MM.1S (cell line): ENCODE measurements at regions not wholly inside any gene's neighbourhood (a gene's known extent, or its start where the extent isn't known, plus 50 kb on each side); places are given as distances from the start of the nearest gene placed in this dataset.

Experiments used
- DNase-seq: peaks from one replicate; pipeline ENCODE4 v3.0.0-alpha.2; 2015
- H2AFZ ChIP-seq: fragments of 300-600 bp; sonication (generic); 2 replicates; pipeline ENCODE4 v1.6.0; 2016; ENCODE audit warnings: antibody characterized with exemption, low read length
- H3F3A ChIP-seq: fragments of 300-600 bp; sonication (generic); 2 replicates; pipeline ENCODE4 v1.6.1; 2016; ENCODE audit warnings: mild to moderate bottlenecking, antibody characterized with exemption, low read length, moderate library complexity, mixed read lengths; ENCODE audit not compliant: insufficient read depth
- H3K27ac ChIP-seq: fragments of 300-600 bp; sonication (generic); 2 replicates; pipeline ENCODE4 v1.5.1; 2016; ENCODE audit warnings: mild to moderate bottlenecking, low read length
- H3K27me3 ChIP-seq: fragments of 300-600 bp; sonication (generic); replicated peaks from 2 replicates; pipeline ENCODE4 v1.6.0; 2016; ENCODE audit warnings: low read length; ENCODE audit not compliant: insufficient read depth
- H3K36me3 ChIP-seq: fragments of 300-600 bp; sonication (generic); replicated peaks from 2 replicates; pipeline ENCODE4 v1.6.1; 2016; ENCODE audit warnings: mild to moderate bottlenecking, low read length, mixed read lengths; ENCODE audit not compliant: insufficient read depth
- H3K4me1 ChIP-seq: fragments of 300-600 bp; sonication (generic); 2 replicates; pipeline ENCODE4 v1.6.1; 2016; ENCODE audit warnings: low read length, mixed read lengths
- H3K4me2 ChIP-seq: fragments of 300-600 bp; sonication (generic); 2 replicates; pipeline ENCODE4 v1.6.0; 2016; ENCODE audit warnings: low read depth, low read length
- H3K4me3 ChIP-seq: fragments of 300-600 bp; sonication (generic); 2 replicates; pipeline ENCODE4 v1.5.1; 2016; ENCODE audit warnings: low read length, mixed read lengths
- H3K79me2 ChIP-seq: fragments of 300-600 bp; sonication (generic); 2 replicates; pipeline ENCODE4 v1.6.1; 2016; ENCODE audit warnings: mixed run types, low read length, mixed read lengths
- H3K9ac ChIP-seq: fragments of 300-600 bp; sonication (generic); 2 replicates; pipeline ENCODE4 v1.6.1; 2016; ENCODE audit warnings: low read length, mixed read lengths
- H3K9me2 ChIP-seq: fragments of 300-600 bp; sonication (generic); replicated peaks from 2 replicates; pipeline ENCODE4 v1.6.1; 2016; ENCODE audit warnings: mild to moderate bottlenecking, low read length, mixed read lengths; ENCODE audit not compliant: insufficient read depth
- H3K9me3 ChIP-seq: fragments of 300-600 bp; sonication (generic); replicated peaks from 2 replicates; pipeline ENCODE4 v1.6.1; 2016; ENCODE audit warnings: mild to moderate bottlenecking, low read length, mixed read lengths; ENCODE audit not compliant: insufficient read depth
- H4K20me1 ChIP-seq: fragments of 300-600 bp; sonication (generic); 2 replicates; pipeline ENCODE4 v1.6.1; 2016; ENCODE audit warnings: mild to moderate bottlenecking, low read length, moderate library complexity, mixed read lengths; ENCODE audit not compliant: insufficient read depth
- CTCF ChIP-seq: fragments of 300-600 bp; sonication (generic); IDR thresholded peaks from 2 replicates; pipeline ENCODE4 v1.5.1; 2016; ENCODE audit warnings: antibody characterized with exemption, low read length, mixed read lengths
- EZH2 ChIP-seq: fragments of 300-600 bp; sonication (generic); optimal IDR thresholded peaks from 2 replicates; pipeline ENCODE3; 2017; ENCODE audit warnings: low read depth, mild to moderate bottlenecking, antibody characterized with exemption, low read length, mixed read lengths
- EZH2phosphoT487 ChIP-seq: fragments of 300-600 bp; sonication (generic); IDR thresholded peaks from 2 replicates; pipeline ENCODE4 v1.6.1; 2018; ENCODE audit warnings: antibody characterized with exemption, low read length

GRCh38 chr13:33910255-33910654 is 92.3 kb downstream of the RFC3 start:
- Histone ChIP-seq H4K20me1 (no peaks in the 10 kb centered on the region), H3K9me2 (no peaks in the 10 kb centered on the region), H3K4me1 (no peaks in the 10 kb centered on the region), H3K36me3 (no peaks in the 10 kb centered on the region), H3K4me2 (no peak overlapping the region), H3K9ac (no peak overlapping the region), H3K79me2 (no peaks in the 10 kb centered on the region), H3F3A (no peaks in the 10 kb centered on the region), H3K4me3 (no peak overlapping the region), H3K27me3 (no peaks in the 10 kb centered on the region), H3K9me3 (no peaks in the 10 kb centered on the region), H3K27ac (no peak overlapping the region), H2AFZ (no peak overlapping the region)
- TF ChIP-seq EZH2 = no peak
- TF ChIP-seq EZH2phosphoT487 = no peak
- no peak for TF ChIP-seq CTCF
- no peak for DNase-seq

- Histone ChIP-seq H3K4me2 (no peak overlapping the region), H3K9me3 (no peaks in the 10 kb centered on the region), H3K27me3 (no peaks in the 10 kb centered on the region)
Observed at GRCh38 chr13:33911521-33911920, 93.6 kb downstream of the RFC3 start.

GRCh38 chr13:33913829-33914228 is 95.9 kb downstream of the RFC3 start:
- Histone ChIP-seq H3K9me2 (no peaks in the 10 kb centered on the region), H3K36me3 (no peaks in the 10 kb centered on the region), H3K4me1 (no peaks in the 10 kb centered on the region), H3F3A (no peaks in the 10 kb centered on the region), H3K27me3 (no peaks in the 10 kb centered on the region), H3K79me2 (no peaks in the 10 kb centered on the region), H2AFZ (no peak overlapping the region), H3K27ac (no peak overlapping the region), H3K9ac (no peak overlapping the region), H4K20me1 (no peaks in the 10 kb centered on the region), H3K4me2 (no peak overlapping the region), H3K4me3 (no peak overlapping the region), H3K9me3 (no peaks in the 10 kb centered on the region)
- DNase-seq = no peak
- TF ChIP-seq EZH2 (no peak), CTCF (no peak), EZH2phosphoT487 (no peak)

More at GRCh38 chr13:33911521-33911920, 93.6 kb downstream of the RFC3 start:
- Histone ChIP-seq H2AFZ (no peak overlapping the region), H3K79me2 (no peaks in the 10 kb centered on the region), H3K9me2 (no peaks in the 10 kb centered on the region), H3K4me1 (no peaks in the 10 kb centered on the region), H3K36me3 (no peaks in the 10 kb centered on the region), H4K20me1 (no peaks in the 10 kb centered on the region), H3K9ac (no peak overlapping the region), H3K27ac (no peak overlapping the region), H3K4me3 (no peak overlapping the region), H3F3A (no peaks in the 10 kb centered on the region)
- DNase-seq = no peak
- TF ChIP-seq EZH2phosphoT487 (no peak), CTCF (no peak), EZH2 (no peak)
